ENCODE measurements at regions not wholly inside any gene's neighbourhood (a gene's known extent, or its start where the extent isn't known, plus 50 kb on each side); places are given as distances from the start of the nearest gene placed in this dataset.
"Not testable (repeated sequence)": the region's sequence is repeated elsewhere in the genome, so short reads cannot be mapped to it uniquely, and the experiment has no call there.

DNA sequence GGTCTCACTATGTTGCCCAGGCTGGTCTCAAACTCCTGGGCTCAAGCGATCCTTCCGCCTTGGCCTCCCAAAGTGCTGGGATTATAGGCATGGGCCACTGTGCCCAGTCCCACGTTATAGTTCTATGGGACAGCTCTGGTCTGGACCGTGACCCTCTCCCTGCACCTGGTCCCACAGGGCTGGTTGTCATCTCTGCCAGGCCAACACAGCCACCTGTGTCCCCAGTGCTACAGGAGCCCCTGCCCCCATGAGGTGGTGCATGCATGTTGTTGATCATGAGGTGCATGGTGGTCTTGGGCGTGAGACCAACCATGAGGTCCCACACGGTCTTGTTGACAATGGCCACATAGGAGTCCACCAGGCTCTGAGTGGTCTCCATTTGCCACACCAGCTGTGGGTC lies 51.0 kb upstream of the UBE2Q2 start:
- not testable (repeated sequence) for H3K4me1 ChIP-seq (ENCODE audit: control insufficient read depth, low read depth, low read length); H3K36me3 ChIP-seq (ENCODE audit: control insufficient read depth, low read depth, low read length); H3K27ac ChIP-seq (ENCODE audit: low read length); H3K27me3 ChIP-seq (ENCODE audit: control insufficient read depth, insufficient read depth, low read length); H3K9me3 ChIP-seq (ENCODE audit: control insufficient read depth, low read depth, low read length); H3K9ac ChIP-seq (ENCODE audit: low read length); H3K4me3 ChIP-seq (ENCODE audit: low read length)

- no peak overlapping the region for H3K27ac ChIP-seq (ENCODE audit: low read length)
- H3K9me3 ChIP-seq (ENCODE audit: control insufficient read depth, low read depth, low read length) = no peaks in the 10 kb centered on the region
- H3K9ac ChIP-seq (ENCODE audit: low read length) = no peak overlapping the region
- no peaks in the 10 kb centered on the region for H3K27me3 ChIP-seq (ENCODE audit: control insufficient read depth, insufficient read depth, low read length)
- H3K36me3 ChIP-seq (ENCODE audit: control insufficient read depth, low read depth, low read length) = no peaks in the 10 kb centered on the region
- no peaks in the 10 kb centered on the region for H3K4me1 ChIP-seq (ENCODE audit: control insufficient read depth, low read depth, low read length)
- no peak overlapping the region for H3K4me3 ChIP-seq (ENCODE audit: low read length)
Measured at GRCh38 chr15:75791337-75791713, 51.9 kb upstream of the UBE2Q2 start.

DNA sequence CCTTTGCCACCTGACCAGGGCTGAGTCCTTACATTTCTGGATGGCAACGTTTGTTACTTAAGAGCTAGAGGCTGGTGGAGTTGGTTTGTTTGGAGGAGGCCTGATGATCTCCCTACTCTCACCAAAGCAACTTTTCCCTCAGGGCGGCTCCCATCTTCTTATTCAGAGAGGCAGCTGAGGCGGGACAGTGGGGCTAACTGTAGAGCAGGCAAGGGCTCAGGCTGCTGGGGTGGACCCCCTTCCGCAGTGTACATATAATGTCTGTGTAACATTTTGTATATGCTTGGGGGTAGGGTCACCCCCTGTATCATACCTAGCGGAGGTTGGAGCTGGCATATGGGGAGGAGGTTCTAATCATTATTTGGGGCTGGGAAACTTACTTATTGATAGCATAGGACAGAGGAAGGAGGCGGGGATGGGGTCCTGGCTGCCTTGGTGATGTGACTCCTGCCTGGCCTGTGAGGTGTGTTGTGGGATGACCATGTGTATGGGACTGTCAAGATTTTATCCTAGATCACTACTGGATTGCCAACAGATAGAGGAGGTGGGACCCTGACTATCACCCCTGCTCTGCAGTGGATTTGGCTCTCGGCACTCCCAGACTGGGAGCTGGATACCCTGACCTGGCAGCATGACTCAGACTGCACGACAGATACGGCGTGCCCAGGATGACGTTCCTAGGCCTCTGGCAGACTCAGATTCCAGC lies 52.5 kb upstream of the UBE2Q2 start:
- Histone ChIP-seq H3K27me3 (ENCODE audit: control insufficient read depth, insufficient read depth, low read length) (no peaks in the 10 kb centered on the region), H3K4me3 (ENCODE audit: low read length) (no peak overlapping the region), H3K9ac (ENCODE audit: low read length) (no peak overlapping the region), H3K9me3 (ENCODE audit: control insufficient read depth, low read depth, low read length) (no peaks in the 10 kb centered on the region), H3K27ac (ENCODE audit: low read length) (no peak overlapping the region), H3K36me3 (ENCODE audit: control insufficient read depth, low read depth, low read length) (no peaks in the 10 kb centered on the region), H3K4me1 (ENCODE audit: control insufficient read depth, low read depth, low read length) (no peaks in the 10 kb centered on the region)

GRCh38 chr15:75786575-75786947 lies 56.7 kb upstream of the UBE2Q2 start:
- H3K9me3 ChIP-seq (ENCODE audit: control insufficient read depth, low read depth, low read length) = no peaks in the 10 kb centered on the region
- H3K27ac ChIP-seq (ENCODE audit: low read length) = no peak overlapping the region
- H3K36me3 ChIP-seq (ENCODE audit: control insufficient read depth, low read depth, low read length) = no peaks in the 10 kb centered on the region
- H3K4me1 ChIP-seq (ENCODE audit: control insufficient read depth, low read depth, low read length) = no peaks in the 10 kb centered on the region
- H3K4me3 ChIP-seq (ENCODE audit: low read length) = peak overlapping the region; percentile 35
- no peaks in the 10 kb centered on the region for H3K27me3 ChIP-seq (ENCODE audit: control insufficient read depth, insufficient read depth, low read length)
- H3K9ac ChIP-seq (ENCODE audit: low read length) = no peak overlapping the region

DNA sequence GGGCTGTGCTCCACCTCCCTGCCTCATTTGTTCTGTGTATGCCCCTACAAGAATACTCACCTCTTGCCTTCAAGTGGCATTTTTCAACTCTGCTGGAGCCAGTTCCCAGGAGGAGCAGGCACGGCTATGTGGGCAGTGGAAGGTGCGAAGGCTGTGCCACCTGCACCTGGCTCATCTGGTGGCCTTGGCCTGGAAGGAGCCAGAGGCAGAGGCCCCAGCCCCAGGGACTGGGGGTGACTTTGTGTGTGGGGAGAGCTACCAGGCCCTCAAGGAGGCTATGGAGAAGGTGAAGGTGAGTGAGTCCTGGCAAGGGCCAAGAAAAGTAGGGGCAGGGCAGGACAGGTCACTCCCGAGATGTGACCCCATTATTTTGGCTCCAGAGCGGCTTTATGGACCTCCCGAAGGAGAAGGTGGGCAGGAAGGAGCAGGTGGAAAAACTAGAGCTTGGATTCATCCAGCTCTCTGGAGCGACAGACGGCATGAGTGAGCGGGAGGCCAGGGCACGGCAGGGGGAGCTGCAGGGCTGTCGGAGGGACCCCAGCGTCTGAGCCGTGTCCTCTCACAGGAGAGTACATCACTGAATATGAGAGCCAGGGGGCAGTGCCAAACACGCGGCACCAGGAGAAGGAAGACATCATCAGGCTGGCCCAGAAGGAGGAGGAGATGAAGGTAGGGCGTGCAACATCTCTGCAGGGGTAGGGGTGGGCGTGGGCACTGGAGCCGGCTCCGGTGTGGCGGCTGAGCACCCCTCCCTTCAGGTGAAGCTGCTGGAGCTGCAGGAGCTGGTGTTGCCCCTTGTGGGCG lies 57.3 kb upstream of the UBE2Q2 start:
- H3K36me3 ChIP-seq (ENCODE audit: control insufficient read depth, low read depth, low read length) = no peaks in the 10 kb centered on the region
- H3K27me3 ChIP-seq (ENCODE audit: control insufficient read depth, insufficient read depth, low read length) = no peaks in the 10 kb centered on the region
- H3K4me1 ChIP-seq (ENCODE audit: control insufficient read depth, low read depth, low read length) = no peaks in the 10 kb centered on the region
- H3K9me3 ChIP-seq (ENCODE audit: control insufficient read depth, low read depth, low read length) = no peaks in the 10 kb centered on the region
- no peak overlapping the region for H3K9ac ChIP-seq (ENCODE audit: low read length)
- H3K27ac ChIP-seq (ENCODE audit: low read length) = no peak overlapping the region
- peak overlapping the region; percentile 35 for H3K4me3 ChIP-seq (ENCODE audit: low read length)

DNA sequence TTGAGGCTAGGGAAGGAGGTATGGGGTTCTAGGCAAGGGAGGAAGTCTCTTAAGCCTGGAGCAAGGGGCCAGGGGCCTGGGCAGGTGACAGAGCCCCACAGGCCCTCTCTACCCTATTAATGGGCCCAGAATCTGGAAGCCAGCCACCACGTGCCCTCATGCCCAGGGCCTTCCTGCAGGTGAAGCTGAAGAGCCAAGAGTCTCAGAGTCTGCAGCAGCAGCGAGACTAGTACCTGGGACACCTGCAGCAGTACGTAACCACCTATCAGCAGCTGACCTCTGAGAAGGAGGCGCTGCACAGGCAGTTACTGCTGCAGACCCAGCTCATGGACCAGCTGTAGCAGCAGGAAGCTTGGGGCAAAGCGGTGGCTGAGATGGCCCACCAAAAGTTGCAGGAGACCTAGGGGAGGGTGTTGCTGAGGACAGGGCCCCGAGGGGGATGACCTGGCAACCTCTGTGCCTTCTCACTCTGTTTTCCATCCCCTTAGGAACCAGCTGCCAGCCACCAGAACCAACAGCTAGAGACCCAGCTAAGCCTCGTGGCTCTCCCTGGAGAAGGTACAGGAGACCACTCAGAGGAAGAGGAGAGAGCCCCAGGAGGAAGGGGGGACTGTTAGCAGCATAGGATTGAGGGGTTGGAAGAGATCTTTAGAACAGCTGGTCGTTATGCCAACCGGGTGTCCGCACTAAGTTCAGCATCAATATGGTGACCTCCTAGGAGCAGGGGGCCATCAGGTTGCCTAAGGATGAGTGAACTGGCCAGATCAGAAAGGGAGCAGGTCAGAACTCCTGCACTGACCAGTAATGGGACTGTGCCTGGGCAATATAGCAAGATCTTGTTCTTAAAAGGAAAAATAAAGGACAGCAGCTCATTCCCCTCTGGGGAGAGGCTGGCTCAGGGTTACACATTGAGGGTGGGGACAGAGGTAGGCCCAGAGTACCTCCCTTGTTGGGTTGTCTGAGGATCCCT lies 58.5 kb upstream of the UBE2Q2 start:
- not testable (repeated sequence) for H3K27me3 ChIP-seq (ENCODE audit: control insufficient read depth, insufficient read depth, low read length); H3K27ac ChIP-seq (ENCODE audit: low read length); H3K9ac ChIP-seq (ENCODE audit: low read length); H3K4me1 ChIP-seq (ENCODE audit: control insufficient read depth, low read depth, low read length); H3K4me3 ChIP-seq (ENCODE audit: low read length); H3K9me3 ChIP-seq (ENCODE audit: control insufficient read depth, low read depth, low read length); H3K36me3 ChIP-seq (ENCODE audit: control insufficient read depth, low read depth, low read length)

DNA sequence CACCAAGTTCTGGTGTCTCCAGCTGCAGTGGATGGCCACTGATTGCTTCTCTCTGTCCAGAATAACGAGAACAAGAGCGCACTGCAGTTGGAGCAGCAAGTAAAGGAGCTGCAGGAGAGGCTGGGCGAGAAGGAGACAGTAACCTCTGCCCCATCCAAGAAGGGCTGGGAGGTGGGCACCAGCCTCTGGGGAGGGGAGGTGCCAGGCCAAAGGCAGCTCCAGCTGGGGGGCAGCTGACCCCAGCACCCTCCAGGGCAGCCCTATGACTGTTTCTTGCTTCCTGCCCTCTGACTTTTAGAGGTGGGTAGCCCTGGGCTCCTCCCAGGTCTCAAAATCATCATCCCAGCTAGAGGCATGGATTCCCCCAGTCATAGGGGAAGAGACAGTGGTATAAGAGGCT lies 59.7 kb upstream of the UBE2Q2 start:
- not testable (repeated sequence) for H3K9ac ChIP-seq (ENCODE audit: low read length); H3K27me3 ChIP-seq (ENCODE audit: control insufficient read depth, insufficient read depth, low read length)

DNA sequence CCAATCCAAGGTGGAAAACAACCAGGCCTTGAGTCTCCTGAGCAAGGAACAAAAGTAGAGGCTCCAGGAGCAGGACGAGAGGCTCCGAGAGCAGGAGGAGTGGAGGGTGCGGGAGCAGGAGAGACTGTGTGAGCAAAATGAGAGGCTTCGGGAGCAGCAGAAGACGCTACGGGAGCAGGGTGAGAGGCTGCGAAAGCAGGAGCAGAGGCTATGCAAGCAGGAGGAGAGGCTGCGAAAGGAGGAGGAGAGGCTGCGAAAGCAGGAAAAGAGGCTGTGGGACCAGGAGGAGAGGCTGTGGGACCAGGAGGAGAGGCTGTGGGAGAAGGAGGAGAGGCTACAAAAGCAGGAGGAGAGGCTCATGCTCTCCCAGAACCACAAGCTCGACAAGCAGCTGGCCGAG lies 60.3 kb upstream of the UBE2Q2 start:
- no peaks in the 10 kb centered on the region for H3K36me3 ChIP-seq (ENCODE audit: control insufficient read depth, low read depth, low read length)
- H3K9ac ChIP-seq (ENCODE audit: low read length) = no peak overlapping the region
- no peaks in the 10 kb centered on the region for H3K9me3 ChIP-seq (ENCODE audit: control insufficient read depth, low read depth, low read length)
- no peak overlapping the region for H3K4me3 ChIP-seq (ENCODE audit: low read length)
- no peaks in the 10 kb centered on the region for H3K4me1 ChIP-seq (ENCODE audit: control insufficient read depth, low read depth, low read length)
- no peaks in the 10 kb centered on the region for H3K27me3 ChIP-seq (ENCODE audit: control insufficient read depth, insufficient read depth, low read length)
- no peak overlapping the region for H3K27ac ChIP-seq (ENCODE audit: low read length)

More for the DNA sequence above, 59.7 kb upstream of the UBE2Q2 start:
- not testable (repeated sequence) for H3K4me1 ChIP-seq (ENCODE audit: control insufficient read depth, low read depth, low read length); H3K4me3 ChIP-seq (ENCODE audit: low read length); H3K36me3 ChIP-seq (ENCODE audit: control insufficient read depth, low read depth, low read length); H3K9me3 ChIP-seq (ENCODE audit: control insufficient read depth, low read depth, low read length); H3K27ac ChIP-seq (ENCODE audit: low read length)

DNA sequence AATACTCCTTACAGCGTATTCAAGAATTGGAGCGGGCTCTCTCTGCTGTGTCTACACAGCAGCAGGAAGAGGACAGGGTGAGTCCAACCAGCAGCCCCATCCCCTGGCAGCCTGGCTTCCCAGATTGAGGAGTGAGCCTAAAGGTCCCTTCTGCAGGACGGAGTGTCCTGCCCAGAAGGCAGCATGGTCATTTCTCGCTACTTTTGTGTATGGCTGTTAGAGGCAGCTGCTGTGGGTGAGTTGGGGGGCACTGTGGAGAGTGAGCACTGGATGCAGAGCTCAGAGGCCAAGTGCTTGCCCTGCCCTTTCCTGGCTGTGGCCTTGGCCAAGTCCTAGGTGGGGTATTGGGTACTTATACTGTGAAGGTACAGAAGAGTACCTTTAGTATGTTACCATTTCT lies 62.3 kb upstream of the UBE2Q2 start:
- H3K27ac ChIP-seq (ENCODE audit: low read length); H3K27me3 ChIP-seq (ENCODE audit: control insufficient read depth, insufficient read depth, low read length); H3K36me3 ChIP-seq (ENCODE audit: control insufficient read depth, low read depth, low read length); H3K9ac ChIP-seq (ENCODE audit: low read length); H3K4me3 ChIP-seq (ENCODE audit: low read length); H3K4me1 ChIP-seq (ENCODE audit: control insufficient read depth, low read depth, low read length); H3K9me3 ChIP-seq (ENCODE audit: control insufficient read depth, low read depth, low read length): not testable (repeated sequence)

GRCh38 chr15:75779504-75779903 lies 63.7 kb upstream of the UBE2Q2 start:
- Histone ChIP-seq H3K36me3 (ENCODE audit: control insufficient read depth, low read depth, low read length) (no peaks in the 10 kb centered on the region), H3K9ac (ENCODE audit: low read length) (no peak overlapping the region), H3K9me3 (ENCODE audit: control insufficient read depth, low read depth, low read length) (no peaks in the 10 kb centered on the region), H3K4me3 (ENCODE audit: low read length) (no peak overlapping the region), H3K27ac (ENCODE audit: low read length) (no peak overlapping the region), H3K27me3 (ENCODE audit: control insufficient read depth, insufficient read depth, low read length) (no peaks in the 10 kb centered on the region), H3K4me1 (ENCODE audit: control insufficient read depth, low read depth, low read length) (peaks cover 12% of the 10 kb centered on the region)

GRCh38 chr15:75776871-75777610 lies 64.4 kb upstream of the CSPG4 start:
- peaks cover 12% of the 10 kb centered on the region for H3K4me1 ChIP-seq (ENCODE audit: control insufficient read depth, low read depth, low read length)
- not testable (repeated sequence) for H3K4me3 ChIP-seq (ENCODE audit: low read length); H3K27me3 ChIP-seq (ENCODE audit: control insufficient read depth, insufficient read depth, low read length); H3K9me3 ChIP-seq (ENCODE audit: control insufficient read depth, low read depth, low read length); H3K9ac ChIP-seq (ENCODE audit: low read length); H3K36me3 ChIP-seq (ENCODE audit: control insufficient read depth, low read depth, low read length); H3K27ac ChIP-seq (ENCODE audit: low read length)

Measured in iPS-18a (cell line).